ENCODE measurements at regions not wholly inside any gene's neighbourhood (a gene's known extent, or its start where the extent isn't known, plus 50 kb on each side); places are given as distances from the start of the nearest gene placed in this dataset.

DNA sequence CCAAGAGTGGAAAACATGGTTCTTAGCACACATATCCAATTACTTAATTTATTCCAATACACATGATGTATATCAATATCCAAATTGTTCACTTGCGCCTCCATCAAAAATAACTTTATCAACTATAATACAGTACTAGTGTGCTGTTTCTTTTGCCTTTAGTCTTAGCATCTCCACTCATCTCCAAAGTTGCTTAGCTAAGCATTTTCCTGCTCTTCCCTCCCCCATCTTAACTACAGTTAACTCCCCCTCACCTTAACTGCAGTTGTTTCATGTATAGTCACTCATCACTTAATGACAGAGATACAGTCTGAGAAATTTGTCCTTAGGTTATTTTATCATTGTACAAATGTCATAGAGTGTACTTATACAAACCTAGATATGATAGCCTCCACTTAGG is 705.2 kb upstream of the LINC00305 start:
- no peak for TF ChIP-seq CTCF (IDR thresholded peaks at IDR 0.05; ENCODE audit: low read length)
- no peak for TF ChIP-seq EZH2phosphoT487 (IDR thresholded peaks at IDR 0.05; ENCODE audit: low read length)
- no peak for TF ChIP-seq EZH2 (optimal IDR thresholded peaks at IDR 0.05; ENCODE audit: low read depth, low read length)

All from MM.1S (cell line).